Neural progenitor cell (in vitro differentiated cells): ENCODE measurements at regions not wholly inside any gene's neighbourhood (a gene's known extent, or its start where the extent isn't known, plus 50 kb on each side); places are given as distances from the start of the nearest gene placed in this dataset.

Experiments
- CTCF ChIP-seq: fragments of 200-600 bp; sonication (generic); IDR thresholded peaks from 2 replicates; pipeline ENCODE4 v1.5.1; 2017; ENCODE audit warnings: antibody characterized with exemption, mild to moderate bottlenecking
- EZH2 ChIP-seq: fragments of 200-600 bp; sonication (generic); IDR thresholded peaks from 2 replicates; pipeline ENCODE4 v1.6.1; 2017; ENCODE audit warnings: antibody characterized with exemption, mild to moderate bottlenecking, moderate library complexity
- EZH2phosphoT487 ChIP-seq: fragments of 200-600 bp; sonication (generic); IDR thresholded peaks from 2 replicates; pipeline ENCODE4 v1.6.1; 2017; ENCODE audit warnings: antibody characterized with exemption

- TF ChIP-seq CTCF (no peak), EZH2phosphoT487 (no peak), EZH2 (no peak)
Measured at GRCh38 chr22:18731075-18731666, 119.5 kb upstream of the RIMBP3 start.
